GM21526 (cell line): ENCODE measurements at regions not wholly inside any gene's neighbourhood (a gene's known extent, or its start where the extent isn't known, plus 50 kb on each side); places are given as distances from the start of the nearest gene placed in this dataset.
A peak's percentile ranks its signal among the peaks of the same experiment; 100 is the strongest.
"Not testable (repeated sequence)": the region's sequence is repeated elsewhere in the genome, so short reads cannot be mapped to it uniquely, and the experiment has no call there.

Experiments
- ATAC-seq: cut with Tn5 transposase; IDR thresholded peaks from one replicate; pipeline ENCODE4 v1.9.1; 2021; ENCODE audit warnings: moderate library complexity; ENCODE audit not compliant: unreplicated experiment, low FRiP score

- no peak for ATAC-seq
These were observed 57.9 kb downstream of the GPR101 start for GRCh38 chrX:136975684-136976470.

- ATAC-seq: no peak
These were observed 65.8 kb downstream of the GPR101 start for GRCh38 chrX:136967966-136968365.

- ATAC-seq: no peak
These were observed 69.8 kb downstream of the GPR101 start for GRCh38 chrX:136963973-136964372.

- ATAC-seq: no peak
These were observed 72.1 kb downstream of the GPR101 start for GRCh38 chrX:136961594-136962135.

GRCh38 chrX:136954930-136955329, 74.4 kb upstream of the RBMX start:
- ATAC-seq: no peak

- ATAC-seq: peak; percentile 99
These were observed 73.6 kb upstream of the RBMX start for GRCh38 chrX:136953867-136954787.

GRCh38 chrX:136950211-136950610, 69.7 kb upstream of the RBMX start:
- ATAC-seq: no peak

GRCh38 chrX:136941396-136942337, 61.1 kb upstream of the RBMX start:
- ATAC-seq: no peak

GRCh38 chrX:136936183-136936549, 55.6 kb upstream of the RBMX start:
- no peak for ATAC-seq

- ATAC-seq: not testable (repeated sequence)
These were observed 55.1 kb upstream of the RBMX start for GRCh38 chrX:136935533-136936182.

GRCh38 chrX:136934652-136935051, 54.1 kb upstream of the RBMX start:
- ATAC-seq: not testable (repeated sequence)

GRCh38 chrX:136933611-136934145, 53.2 kb upstream of the RBMX start:
- ATAC-seq: no peak

GRCh38 chrX:136931661-136932060, 51.1 kb upstream of the RBMX start:
- no peak for ATAC-seq
